ENCODE measurements at regions not wholly inside any gene's neighbourhood (a gene's known extent, or its start where the extent isn't known, plus 50 kb on each side); places are given as distances from the start of the nearest gene placed in this dataset.

- H3K4me1 ChIP-seq (ENCODE audit: low read depth), result no peaks in the 10 kb centered on the region
- H3K36me3 ChIP-seq (ENCODE audit: low read depth), result no peaks in the 10 kb centered on the region
- H3K4me3 ChIP-seq, result no peak overlapping the region
- ATAC-seq (no peak), DNase-seq (no peak)
- H3K9me3 ChIP-seq, result no peaks in the 10 kb centered on the region
- intact Hi-C loops (cut with DNase I, micrococcal nuclease), result no loop called here
- no peak for TF ChIP-seq CTCF (IDR thresholded peaks at IDR 0.05)
These were observed 174.6 kb downstream of the RWDD3 start for GRCh38 chr1:95408507-95409136.

GRCh38 chr1:95409276-95409675, 175.3 kb downstream of the RWDD3 start:
- ATAC-seq (no peak), DNase-seq (no peak)
- no peak for TF ChIP-seq CTCF (IDR thresholded peaks at IDR 0.05)
- no peak overlapping the region for H3K4me3 ChIP-seq
- no peaks in the 10 kb centered on the region for H3K36me3 ChIP-seq (ENCODE audit: low read depth)
- no peaks in the 10 kb centered on the region for H3K9me3 ChIP-seq
- H3K4me1 ChIP-seq (ENCODE audit: low read depth), result no peaks in the 10 kb centered on the region
- intact Hi-C loops (cut with DNase I, micrococcal nuclease), result no loop called here

- DNase-seq, result no peak
- no peaks in the 10 kb centered on the region for H3K36me3 ChIP-seq (ENCODE audit: low read depth)
- no peak for ATAC-seq
- no peak overlapping the region for H3K4me3 ChIP-seq
- no peak for TF ChIP-seq CTCF (IDR thresholded peaks at IDR 0.05)
- H3K9me3 ChIP-seq, result no peaks in the 10 kb centered on the region
- H3K4me1 ChIP-seq (ENCODE audit: low read depth), result no peaks in the 10 kb centered on the region
- intact Hi-C loops (cut with DNase I, micrococcal nuclease), result no loop called here
These were observed 175.9 kb downstream of the RWDD3 start for GRCh38 chr1:95409901-95410300.

GRCh38 chr1:95415146-95415545, 181.1 kb downstream of the RWDD3 start:
- ATAC-seq, result no peak
- intact Hi-C loops (cut with DNase I, micrococcal nuclease), result no loop called here
- no peak for TF ChIP-seq CTCF (IDR thresholded peaks at IDR 0.05)

GRCh38 chr1:95426772-95427171, 192.8 kb downstream of the RWDD3 start:
- DNase-seq (no peak), ATAC-seq (no peak)
- no peak for TF ChIP-seq CTCF (IDR thresholded peaks at IDR 0.05)
- no peaks in the 10 kb centered on the region for H3K9me3 ChIP-seq
- H3K36me3 ChIP-seq (ENCODE audit: low read depth), result no peaks in the 10 kb centered on the region
- no peaks in the 10 kb centered on the region for H3K4me1 ChIP-seq (ENCODE audit: low read depth)
- no peak overlapping the region for H3K4me3 ChIP-seq
- intact Hi-C loops (cut with DNase I, micrococcal nuclease), result no loop called here

More at GRCh38 chr1:95415146-95415545, 181.1 kb downstream of the RWDD3 start:
- Histone ChIP-seq H3K9me3 (no peaks in the 10 kb centered on the region), H3K4me3 (no peak overlapping the region), H3K4me1 (ENCODE audit: low read depth) (no peaks in the 10 kb centered on the region), H3K36me3 (ENCODE audit: low read depth) (no peaks in the 10 kb centered on the region)
- no peak for DNase-seq

GRCh38 chr1:95427525-95427924, 193.5 kb downstream of the RWDD3 start:
- Histone ChIP-seq H3K9me3 (no peaks in the 10 kb centered on the region), H3K36me3 (ENCODE audit: low read depth) (no peaks in the 10 kb centered on the region), H3K4me1 (ENCODE audit: low read depth) (no peaks in the 10 kb centered on the region), H3K4me3 (no peak overlapping the region)
- ATAC-seq, result no peak
- no peak for DNase-seq
- intact Hi-C loops (cut with DNase I, micrococcal nuclease), result no loop called here
- TF ChIP-seq CTCF (IDR thresholded peaks at IDR 0.05), result no peak

All from mucosa of descending colon (tissue), 3 donors.